Retinal pigment epithelial cell (primary cell): ENCODE measurements at regions not wholly inside any gene's neighbourhood (a gene's known extent, or its start where the extent isn't known, plus 50 kb on each side); places are given as distances from the start of the nearest gene placed in this dataset.

ENCODE experiments used
- DNase-seq: peaks from one replicate; pipeline ENCODE4 v3.0.0-alpha.2; 2010; ENCODE audit warnings: low read depth
- H3K4me3 ChIP-seq: 2 replicates; pipeline ENCODE4 v1.5.1; 2011; ENCODE audit warnings: mild to moderate bottlenecking, low read length, control low read depth, moderate library complexity
- TF ChIP-seq, protein P1 (sequence below): conservative IDR thresholded peaks from 2 replicates; pipeline ENCODE4 v1.5.1; 2011; ENCODE audit warnings: low read depth, low read length, control low read depth, inconsistent platforms

DNA sequence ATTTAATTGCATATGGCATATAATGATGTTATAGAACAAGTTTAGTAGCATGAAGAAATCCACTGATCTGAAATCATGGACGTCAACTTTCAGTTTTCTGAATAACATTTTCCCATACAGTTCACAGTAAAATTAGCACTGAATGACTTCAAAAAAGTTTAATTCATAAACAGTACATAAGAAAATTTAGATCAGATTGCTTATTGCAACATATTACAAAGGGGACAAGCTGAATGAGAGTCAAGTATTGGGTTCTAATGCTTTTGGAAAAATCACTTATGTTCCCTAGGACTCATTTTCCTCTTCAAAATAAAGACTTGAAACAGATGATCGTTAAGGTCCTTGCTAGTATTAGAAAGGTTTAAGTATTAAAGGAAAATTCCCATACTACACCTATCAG, 898.3 kb upstream of the INTU start:
- H3K4me3 ChIP-seq = no peak overlapping the region
- DNase-seq = no peak
- TF ChIP-seq, protein P1, sequence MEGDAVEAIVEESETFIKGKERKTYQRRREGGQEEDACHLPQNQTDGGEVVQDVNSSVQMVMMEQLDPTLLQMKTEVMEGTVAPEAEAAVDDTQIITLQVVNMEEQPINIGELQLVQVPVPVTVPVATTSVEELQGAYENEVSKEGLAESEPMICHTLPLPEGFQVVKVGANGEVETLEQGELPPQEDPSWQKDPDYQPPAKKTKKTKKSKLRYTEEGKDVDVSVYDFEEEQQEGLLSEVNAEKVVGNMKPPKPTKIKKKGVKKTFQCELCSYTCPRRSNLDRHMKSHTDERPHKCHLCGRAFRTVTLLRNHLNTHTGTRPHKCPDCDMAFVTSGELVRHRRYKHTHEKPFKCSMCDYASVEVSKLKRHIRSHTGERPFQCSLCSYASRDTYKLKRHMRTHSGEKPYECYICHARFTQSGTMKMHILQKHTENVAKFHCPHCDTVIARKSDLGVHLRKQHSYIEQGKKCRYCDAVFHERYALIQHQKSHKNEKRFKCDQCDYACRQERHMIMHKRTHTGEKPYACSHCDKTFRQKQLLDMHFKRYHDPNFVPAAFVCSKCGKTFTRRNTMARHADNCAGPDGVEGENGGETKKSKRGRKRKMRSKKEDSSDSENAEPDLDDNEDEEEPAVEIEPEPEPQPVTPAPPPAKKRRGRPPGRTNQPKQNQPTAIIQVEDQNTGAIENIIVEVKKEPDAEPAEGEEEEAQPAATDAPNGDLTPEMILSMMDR = no peak

DNA sequence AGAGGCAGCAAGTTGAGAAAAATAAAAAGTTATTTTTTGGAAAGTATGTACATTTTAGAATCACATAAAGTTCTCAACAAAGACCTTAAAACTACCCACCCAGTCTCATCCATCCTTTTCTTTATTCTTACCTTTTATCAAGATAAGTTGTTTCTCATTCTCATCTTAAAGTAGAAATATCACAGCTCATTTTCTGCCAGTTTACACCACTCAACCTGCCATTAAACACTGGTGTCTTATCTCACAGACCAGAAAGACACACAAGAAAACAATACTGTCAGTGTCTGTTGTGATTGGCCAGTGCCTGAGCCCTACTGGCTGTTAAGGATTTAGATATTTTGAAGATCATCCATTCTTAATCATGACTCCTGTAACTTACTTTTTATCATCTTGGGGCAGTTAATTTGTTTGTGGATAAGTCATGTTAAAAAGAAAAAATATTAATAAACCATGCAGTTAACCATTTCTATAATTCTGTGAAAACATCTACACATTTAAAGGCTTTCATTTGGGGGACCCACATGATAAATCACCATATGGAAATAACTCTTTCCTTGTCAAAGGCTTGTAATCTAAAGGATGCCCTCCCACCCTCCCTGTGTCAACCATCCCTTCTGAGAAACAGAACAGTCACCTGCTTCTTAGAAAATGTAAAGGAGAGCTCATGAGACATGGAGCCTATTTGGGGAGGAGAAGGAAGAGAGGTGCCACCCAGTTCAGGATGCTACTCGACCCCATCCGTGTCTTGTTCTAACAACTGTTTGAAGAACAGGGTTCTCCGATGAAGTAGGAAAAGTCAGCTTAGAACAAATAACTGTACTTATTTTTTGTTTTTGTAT, 897.2 kb upstream of the INTU start:
- no peak overlapping the region for H3K4me3 ChIP-seq
- DNase-seq = no peak
- TF ChIP-seq, protein P1 = no peak

DNA sequence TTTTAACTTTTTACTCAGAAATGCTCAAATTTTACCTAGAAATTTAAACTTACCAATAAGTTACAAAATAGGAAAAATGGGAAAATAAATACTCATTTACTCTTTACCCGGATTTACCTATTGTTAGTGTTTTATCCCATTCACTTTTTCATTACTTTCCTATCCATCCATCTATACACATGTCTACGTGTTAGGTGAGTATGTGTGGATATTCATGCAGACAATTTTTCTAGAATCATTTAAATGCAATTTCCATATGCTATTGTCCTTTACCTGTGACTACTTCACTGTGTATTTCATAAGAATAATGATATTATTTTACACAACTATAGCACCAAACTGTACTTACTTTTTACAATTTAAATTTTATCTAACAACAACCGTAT, 896.6 kb upstream of the INTU start:
- TF ChIP-seq, protein P1 = no peak
- no peak overlapping the region for H3K4me3 ChIP-seq

DNA sequence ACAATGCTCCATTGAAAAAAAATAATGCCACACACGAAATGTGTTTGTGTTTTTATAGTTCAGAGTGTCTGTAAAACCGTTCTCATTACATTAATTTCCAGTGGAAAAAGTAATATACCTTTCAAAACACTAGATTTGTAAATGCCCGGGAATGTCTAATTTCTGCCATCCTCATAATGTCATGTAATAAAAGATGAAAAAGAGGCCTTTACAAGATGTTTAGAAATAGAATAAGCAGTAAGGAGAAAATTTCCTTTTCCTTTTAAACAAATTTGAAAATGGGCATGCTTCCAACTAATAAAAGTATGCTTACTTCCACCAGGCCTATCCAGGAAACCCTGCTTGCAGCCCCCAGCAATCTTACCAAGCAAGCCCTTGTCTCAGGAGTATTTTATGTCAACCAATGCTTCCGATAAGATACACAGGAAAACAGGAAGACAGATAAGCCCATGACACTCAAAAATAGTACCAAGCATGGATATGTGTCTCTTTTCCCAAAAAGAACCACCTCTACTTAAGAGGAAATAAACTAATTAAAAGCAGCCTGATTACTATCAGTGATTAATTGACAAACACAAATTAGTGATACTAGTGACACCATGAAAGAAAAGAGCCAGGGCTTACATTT, 894.7 kb upstream of the INTU start:
- TF ChIP-seq, protein P1 = no peak
- H3K4me3 ChIP-seq = no peak overlapping the region
- DNase-seq = no peak

More for the DNA sequence above, 896.6 kb upstream of the INTU start:
- DNase-seq = no peak

DNA sequence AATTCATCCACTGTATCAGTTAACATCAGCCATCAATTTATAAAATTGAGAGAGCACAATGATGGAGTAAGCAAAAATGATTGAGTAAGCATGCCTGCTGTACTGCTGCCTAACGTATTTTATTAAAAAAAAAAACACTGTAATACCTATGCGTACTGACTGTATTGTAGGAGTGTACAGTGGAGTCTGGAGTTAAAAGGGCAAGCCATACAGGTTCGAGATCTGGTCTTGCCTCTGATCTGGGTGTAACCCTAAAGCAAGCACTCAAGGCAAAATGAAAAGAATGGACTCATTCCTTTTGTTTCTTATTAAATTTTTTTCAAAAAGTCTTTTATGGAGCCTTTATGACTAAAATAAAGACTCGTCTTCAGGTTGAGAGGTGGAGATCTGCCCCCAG, 894.2 kb upstream of the INTU start:
- TF ChIP-seq, protein P1 = no peak

DNA sequence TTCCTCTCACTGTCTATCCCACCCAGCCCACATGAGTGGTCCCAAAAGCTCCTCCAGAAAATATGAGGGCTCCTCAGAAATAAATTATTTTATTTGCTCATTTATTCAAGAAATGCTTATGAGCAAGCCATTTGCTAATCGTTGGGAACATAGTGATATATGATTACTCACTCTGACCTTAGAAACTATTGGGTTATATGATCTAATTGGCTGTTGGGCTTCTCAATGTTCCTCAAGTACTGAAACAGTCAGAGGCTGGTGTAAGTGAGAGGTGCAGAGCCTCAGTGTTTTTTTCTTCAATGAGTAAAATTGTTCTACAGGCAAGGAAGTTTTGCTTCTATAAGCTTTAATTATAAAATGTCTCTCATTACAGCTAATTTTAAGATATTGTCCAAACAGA, 893.8 kb upstream of the INTU start:
- TF ChIP-seq, protein P1 = no peak
- no peak overlapping the region for H3K4me3 ChIP-seq
- DNase-seq = no peak

More for the DNA sequence above, 894.2 kb upstream of the INTU start:
- no peak for DNase-seq
- H3K4me3 ChIP-seq = no peak overlapping the region

DNA sequence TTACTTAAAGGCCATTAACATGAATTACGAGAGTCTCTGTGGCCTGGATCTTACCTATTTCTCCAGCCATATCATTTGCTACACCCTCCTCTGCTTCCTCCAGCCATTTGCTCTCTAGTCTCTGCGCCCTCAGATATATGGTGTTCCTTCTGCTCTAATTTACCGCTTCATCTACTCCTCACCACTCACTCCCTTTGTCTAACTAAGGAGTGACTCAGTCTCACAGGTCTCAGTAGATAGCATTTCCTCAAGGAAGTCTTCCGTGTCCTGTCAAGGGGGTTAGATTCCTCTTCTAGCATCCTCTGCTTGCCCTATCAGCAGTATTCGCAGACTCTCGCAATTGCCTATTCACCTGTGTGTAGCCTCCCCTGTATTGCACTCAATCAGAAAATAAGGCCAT, 892.1 kb upstream of the INTU start:
- no peak for DNase-seq
- H3K4me3 ChIP-seq = no peak overlapping the region
- TF ChIP-seq, protein P1 = no peak
